Left ventricle myocardium superior (tissue), 1 donor: ENCODE measurements at regions not wholly inside any gene's neighbourhood (a gene's known extent, or its start where the extent isn't known, plus 50 kb on each side); places are given as distances from the start of the nearest gene placed in this dataset.
"Not testable (repeated sequence)": the region's sequence is repeated elsewhere in the genome, so short reads cannot be mapped to it uniquely, and the experiment has no call there.

Source experiments
- ATAC-seq: fragments of 200-7000 bp; cut with Tn5 transposase; one replicate; pipeline ENCODE4 v1.9.1; 2020; ENCODE audit warnings: mild to moderate bottlenecking, moderate library complexity
- DNase-seq: peaks from one replicate; pipeline ENCODE4 v3.0.0-alpha.2; 2020
- intact Hi-C: fragments of 100-400 bp; cut with micrococcal nuclease; formaldehyde crosslinking; loops from one replicate; pipeline ENCODE4 v1.11.0; 2022
- donor health status: DM: no; HTN: yes; CAD: no; lungs with severe emphysema.

DNA sequence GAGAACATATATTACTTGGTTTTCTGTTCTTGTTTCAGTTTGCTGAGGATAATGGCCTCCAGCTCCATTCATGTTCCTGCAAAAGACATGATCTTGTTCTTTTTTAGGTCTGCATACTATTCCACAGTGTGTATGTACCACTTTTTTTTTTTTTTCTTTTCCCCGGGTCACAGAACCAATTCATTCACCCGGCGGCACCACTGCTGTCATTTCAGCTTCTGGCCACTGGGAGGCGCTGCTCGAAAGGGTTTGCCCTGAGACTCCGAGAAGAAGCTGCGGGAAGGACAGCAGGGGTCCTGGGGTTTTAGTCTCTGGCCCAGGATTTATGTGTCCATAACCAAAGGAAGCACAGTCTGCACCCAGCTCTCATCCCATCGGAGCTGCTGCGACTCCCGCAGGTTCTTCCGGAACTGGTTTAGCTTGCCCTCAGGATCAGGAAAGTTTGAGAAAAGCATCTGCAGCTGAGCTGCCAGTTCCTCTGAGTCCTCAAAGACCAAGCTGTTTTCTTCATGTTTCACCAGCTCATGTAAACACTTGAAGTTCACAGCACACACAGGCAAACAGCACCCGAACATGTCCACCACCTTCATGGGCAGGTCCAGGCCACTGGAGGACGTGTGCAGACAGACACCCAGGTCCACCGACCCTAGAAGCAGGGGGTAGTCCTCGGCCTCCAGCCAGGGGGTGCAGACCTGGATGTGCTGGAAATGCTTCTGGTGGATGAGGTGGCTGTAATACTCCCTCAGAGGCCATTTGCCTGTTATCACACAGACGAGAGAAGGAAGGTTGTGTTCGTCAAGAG lies 76.3 kb upstream of the KCNAB1 start:
- ATAC-seq, intact Hi-C loops: not testable (repeated sequence)
- peak; percentile 68 for DNase-seq

DNA sequence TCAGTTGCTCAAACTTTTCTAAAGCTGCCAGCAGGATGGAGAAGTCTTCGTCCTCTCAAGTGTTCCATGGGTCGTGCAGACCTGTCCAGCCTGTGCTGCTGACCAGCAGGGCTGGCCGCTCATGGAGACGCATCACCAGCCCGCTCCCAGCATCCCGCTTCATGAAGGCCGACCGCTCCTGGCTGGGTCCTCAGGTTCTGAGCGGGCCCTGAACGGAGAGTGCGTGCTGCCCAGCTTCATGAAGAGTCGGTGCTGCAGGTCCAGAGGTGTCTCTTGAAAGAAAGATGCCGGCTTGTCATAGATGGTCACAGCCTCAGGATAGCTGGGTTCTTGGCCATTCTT lies 75.8 kb upstream of the KCNAB1 start:
- DNase-seq (no peak), ATAC-seq (no peak)
- intact Hi-C loops, result no loop called here

DNA sequence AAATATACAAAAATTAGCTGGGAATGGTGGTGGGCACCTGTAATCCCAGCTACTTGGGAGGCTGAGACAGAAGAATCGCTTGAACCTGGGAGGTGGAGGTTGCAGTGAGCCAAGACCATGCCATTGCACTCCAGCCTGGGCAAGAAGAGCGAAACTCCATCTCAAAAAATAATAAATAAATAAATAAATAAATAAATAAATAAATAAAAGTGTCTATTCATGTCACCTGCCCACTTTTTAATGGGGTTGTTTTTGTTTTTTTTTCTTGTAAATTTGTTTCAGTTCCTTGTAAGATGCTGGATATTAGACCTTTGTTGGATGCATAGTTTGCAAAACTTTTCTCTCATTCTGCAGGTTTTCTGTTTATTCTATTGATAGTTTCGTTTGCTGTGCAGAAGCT lies 71.9 kb upstream of the KCNAB1 start:
- DNase-seq, intact Hi-C loops, ATAC-seq: not testable (repeated sequence)

DNA sequence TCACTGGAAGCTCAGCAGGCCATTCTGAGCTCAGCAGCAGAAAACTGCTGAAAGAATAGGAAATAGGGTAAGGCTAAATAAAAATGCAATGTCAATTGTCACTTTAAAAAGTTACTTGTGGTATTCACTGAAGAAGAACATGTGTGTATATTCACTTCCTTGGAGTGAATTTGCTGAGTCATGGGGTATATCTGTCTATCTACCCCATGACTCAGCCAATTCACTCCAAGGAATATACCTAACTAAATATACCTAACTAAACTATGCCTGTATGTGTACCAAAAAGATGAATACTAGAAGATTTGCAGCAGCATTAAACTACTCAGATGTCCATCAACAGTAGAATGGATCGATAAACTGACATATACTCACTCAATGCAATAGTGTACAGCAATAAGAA lies 69.5 kb upstream of the KCNAB1 start:
- intact Hi-C loops, result no loop called here
- no peak for DNase-seq
- ATAC-seq, result no peak

DNA sequence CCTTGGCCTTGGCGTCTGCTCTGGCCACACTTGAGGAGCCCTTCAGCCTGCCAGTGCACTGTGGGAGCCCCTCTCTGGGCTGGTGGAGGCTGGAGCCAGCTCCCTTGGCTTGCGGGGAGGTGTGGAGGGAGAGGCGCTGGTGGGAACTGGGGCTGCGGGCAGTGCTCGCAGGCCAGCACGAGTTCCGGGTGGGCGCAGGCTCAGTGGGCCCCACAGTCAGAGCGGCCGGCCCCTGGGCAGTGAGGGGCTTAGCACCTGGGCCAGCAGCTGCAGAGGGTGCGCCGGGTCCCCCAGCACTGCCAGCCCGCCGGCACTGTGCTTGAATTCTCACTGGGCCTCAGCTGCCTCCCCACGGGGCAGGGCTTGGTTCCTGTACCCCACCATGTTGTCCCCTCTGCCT lies 68.7 kb upstream of the KCNAB1 start:
- ATAC-seq (no peak), DNase-seq (no peak)
- intact Hi-C loops, result no loop called here

DNA sequence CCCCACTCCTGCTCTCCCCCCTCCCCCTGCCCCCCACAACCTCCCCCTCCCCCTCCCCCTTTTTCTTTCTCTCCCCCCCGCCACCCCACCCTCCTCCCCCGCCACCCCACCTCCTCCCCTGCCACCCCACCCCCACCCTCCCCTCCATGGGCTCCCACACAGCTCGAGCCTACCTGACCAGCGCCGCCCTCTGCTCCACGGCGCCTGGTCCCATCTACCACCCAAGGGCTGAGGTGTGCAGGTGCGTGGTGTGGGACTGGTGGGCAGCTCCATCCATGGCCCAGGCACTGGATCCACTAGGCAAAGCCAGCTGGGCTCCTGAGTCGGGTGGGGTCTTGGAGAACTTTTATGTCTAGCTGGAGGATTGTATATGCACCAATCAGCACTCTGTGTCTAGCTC lies 68.3 kb upstream of the KCNAB1 start:
- ATAC-seq, result no peak
- no peak for DNase-seq
- intact Hi-C loops, result no loop called here

DNA sequence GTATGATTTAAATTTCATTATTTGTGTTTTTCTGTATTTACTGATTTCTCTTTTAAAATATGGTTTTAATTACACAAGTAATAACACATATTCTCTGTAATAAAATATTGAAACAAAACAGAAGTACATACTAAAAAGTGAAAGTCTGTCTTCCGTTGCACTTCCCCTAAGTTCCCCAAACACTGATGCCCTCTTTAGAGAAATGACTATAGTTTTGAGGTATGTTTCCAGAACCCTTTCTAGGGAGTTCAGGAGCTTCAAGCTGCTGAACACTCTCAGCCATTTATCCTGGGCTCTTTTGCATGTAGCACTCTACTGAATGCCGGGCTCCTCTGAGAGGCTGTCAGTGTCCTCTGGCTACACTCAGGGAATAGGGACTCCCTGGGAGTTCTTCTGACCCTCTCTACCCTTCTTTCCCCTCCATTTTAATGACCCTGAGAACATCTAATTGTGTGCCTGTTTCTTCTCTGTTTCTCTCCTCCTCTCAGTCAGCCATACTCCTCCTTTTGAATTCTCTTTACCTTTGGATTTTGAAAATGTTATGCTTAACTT lies 60.4 kb upstream of the KCNAB1 start:
- intact Hi-C loops, result no loop called here
- DNase-seq, result no peak

DNA sequence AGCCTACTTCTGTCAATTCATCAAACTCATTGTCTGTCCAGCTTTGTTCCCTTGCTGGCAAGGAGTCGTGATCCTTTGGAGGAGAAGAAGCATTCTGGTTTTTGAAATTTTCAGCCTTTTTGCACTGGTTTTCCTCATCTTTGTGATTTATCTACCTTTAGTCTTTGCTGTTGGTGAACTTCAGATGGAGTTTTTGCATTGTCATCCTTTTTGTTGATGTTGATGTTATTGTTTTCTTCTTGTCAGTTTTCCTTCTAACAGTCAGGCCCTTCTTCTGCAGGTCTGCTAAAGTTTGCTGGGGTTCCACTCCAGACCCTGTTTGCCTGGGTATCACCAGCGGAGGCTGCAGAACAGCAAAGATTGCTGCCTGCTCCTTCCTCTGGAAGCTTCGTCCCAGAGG lies 52.2 kb upstream of the KCNAB1 start:
- ATAC-seq, DNase-seq, intact Hi-C loops: not testable (repeated sequence)

More for the DNA sequence above, 60.4 kb upstream of the KCNAB1 start:
- no peak for ATAC-seq

DNA sequence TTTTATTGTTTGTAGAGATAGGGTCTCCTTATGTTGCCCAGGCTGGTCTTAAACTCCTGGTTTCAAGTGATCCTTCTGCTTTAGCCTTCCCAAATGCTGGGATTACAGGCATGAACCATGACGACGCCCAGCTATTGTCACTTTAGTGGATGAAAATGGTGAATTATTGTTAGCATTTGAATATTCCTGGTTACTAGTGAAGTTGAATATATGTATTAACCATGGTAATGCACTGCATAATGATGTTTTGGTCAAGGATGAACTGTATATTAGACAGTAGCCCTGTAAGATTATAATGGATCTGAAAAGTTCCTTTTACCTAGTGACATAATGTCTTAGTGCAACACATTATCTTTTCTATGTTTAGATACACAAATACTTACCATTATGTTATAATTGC lies 50.4 kb upstream of the KCNAB1 start:
- intact Hi-C loops, result no loop called here
- no peak for DNase-seq
- no peak for ATAC-seq
